HEK293 (cell line): ENCODE measurements at regions not wholly inside any gene's neighbourhood (a gene's known extent, or its start where the extent isn't known, plus 50 kb on each side); places are given as distances from the start of the nearest gene placed in this dataset.

Source experiments
- CTCF ChIA-PET: fragments of 350-600 bp; formaldehyde crosslinking; extraction: SDS; loops from one replicate; lab custom pipeline; 2021; ENCODE audit warnings: antibody characterized with exemption; lab: Yijun Ruan, JAX
- POLR2A ChIA-PET: fragments of 300-600 bp; formaldehyde crosslinking; extraction: SDS; loops from one replicate; lab custom pipeline; 2020; ENCODE audit warnings: antibody characterized with exemption, inconsistent platforms; lab: Yijun Ruan, JAX
- H3K27ac ChIP-seq: fragments of 200-500 bp; sonication (Bioruptor generic); 2 replicates; pipeline ENCODE4 v1.5.1; 2014; ENCODE audit warnings: low read depth, low read length, control low read depth, inconsistent platforms; ENCODE audit errors: extremely low read depth
- H3K36me3 ChIP-seq, 2 experiments: fragments of 200-500 bp in 1 of 2; sonication (Bioruptor generic) in 1 of 2; 1 replicate in 1 of 2; 2 replicates in 1 of 2; pipeline ENCODE4 v1.5.1; 2014 to 2017; ENCODE audit warnings: inconsistent platforms in 2 of 2, low read length in 2 of 2; ENCODE audit not compliant: control insufficient read depth in 2 of 2, insufficient read depth in 1 of 2
- H3K4me1 ChIP-seq: fragments of 200-500 bp; sonication (Bioruptor generic); 2 replicates; pipeline ENCODE4 v1.5.1; 2014; ENCODE audit warnings: mild to moderate bottlenecking, low read length, inconsistent platforms; ENCODE audit not compliant: control insufficient read depth, insufficient read depth
- H3K4me3 ChIP-seq: 2 replicates; pipeline ENCODE4 v1.5.1; 2011; ENCODE audit warnings: low read depth, mild to moderate bottlenecking, control low read depth, low read length, moderate library complexity
- H3K9me3 ChIP-seq: fragments of 200-500 bp; sonication (Bioruptor generic); 2 replicates; pipeline ENCODE4 v1.5.1; 2014; ENCODE audit warnings: low read depth, low read length, inconsistent platforms; ENCODE audit not compliant: control insufficient read depth, insufficient read depth
- AEBP2 ChIP-seq: fragments of 450-650 bp; formaldehyde crosslinking; IDR thresholded peaks from 2 replicates; pipeline ENCODE4 v1.5.1; 2016; ENCODE audit warnings: missing biosample characterization, missing genetic modification characterization, borderline replicate concordance
- KLF8 ChIP-seq: fragments of 450-650 bp; formaldehyde crosslinking; IDR thresholded peaks from 2 replicates; pipeline ENCODE4 v1.5.1; 2016; ENCODE audit warnings: missing biosample characterization, missing genetic modification characterization
- MYNN ChIP-seq: fragments of 450-650 bp; formaldehyde crosslinking; IDR thresholded peaks from 2 replicates; pipeline ENCODE4 v1.5.1; 2016; ENCODE audit warnings: missing biosample characterization, missing genetic modification characterization, borderline replicate concordance
- RBAK ChIP-seq: fragments of 450-650 bp; formaldehyde crosslinking; IDR thresholded peaks from 2 replicates; pipeline ENCODE4 v1.5.1; 2016; ENCODE audit warnings: missing biosample characterization, missing genetic modification characterization
- REPIN1 ChIP-seq: fragments of 450-650 bp; formaldehyde crosslinking; IDR thresholded peaks from 2 replicates; pipeline ENCODE4 v1.5.1; 2017; ENCODE audit warnings: missing biosample characterization, missing genetic modification characterization, low read depth
- ZBTB20 ChIP-seq: fragments of 450-650 bp; formaldehyde crosslinking; IDR thresholded peaks from 2 replicates; pipeline ENCODE4 v1.5.1; 2016; ENCODE audit warnings: missing biosample characterization, missing genetic modification characterization
- ZBTB48 ChIP-seq: fragments of 450-650 bp; formaldehyde crosslinking; IDR thresholded peaks from 2 replicates; pipeline ENCODE4 v1.5.1; 2016; ENCODE audit warnings: missing biosample characterization, missing genetic modification characterization
- ZBTB8A ChIP-seq: fragments of 450-650 bp; formaldehyde crosslinking; IDR thresholded peaks from 2 replicates; pipeline ENCODE4 v1.5.1; 2016; ENCODE audit warnings: missing biosample characterization, missing genetic modification characterization
- ZIC2 ChIP-seq: fragments of 450-650 bp; formaldehyde crosslinking; IDR thresholded peaks from 2 replicates; pipeline ENCODE4 v1.5.1; 2016; ENCODE audit warnings: missing biosample characterization, missing genetic modification characterization
- ZNF175 ChIP-seq: fragments of 450-650 bp; formaldehyde crosslinking; IDR thresholded peaks from 2 replicates; pipeline ENCODE4 v1.5.1; 2016; ENCODE audit warnings: missing biosample characterization, missing genetic modification characterization
- ZNF18 ChIP-seq: fragments of 450-650 bp; formaldehyde crosslinking; IDR thresholded peaks from 2 replicates; pipeline ENCODE4 v1.5.1; 2016; ENCODE audit warnings: missing biosample characterization, missing genetic modification characterization
- ZNF202 ChIP-seq: fragments of 450-650 bp; formaldehyde crosslinking; IDR thresholded peaks from 2 replicates; pipeline ENCODE4 v1.5.1; 2016; ENCODE audit warnings: missing biosample characterization, missing genetic modification characterization, borderline replicate concordance
- ZNF214 ChIP-seq: fragments of 450-650 bp; formaldehyde crosslinking; IDR thresholded peaks from 2 replicates; pipeline ENCODE4 v1.5.1; 2017; ENCODE audit warnings: missing biosample characterization, mild to moderate bottlenecking, missing genetic modification characterization, borderline replicate concordance
- ZNF248 ChIP-seq: fragments of 450-650 bp; formaldehyde crosslinking; IDR thresholded peaks from 2 replicates; pipeline ENCODE4 v1.5.1; 2017; ENCODE audit warnings: missing biosample characterization, missing genetic modification characterization
- ZNF335 ChIP-seq: fragments of 450-650 bp; formaldehyde crosslinking; conservative IDR thresholded peaks from 2 replicates; pipeline ENCODE4 v1.5.1; 2016; ENCODE audit warnings: missing biosample characterization, missing genetic modification characterization
- ZNF362 ChIP-seq: fragments of 450-650 bp; formaldehyde crosslinking; IDR thresholded peaks from 2 replicates; pipeline ENCODE4 v1.5.1; 2016; ENCODE audit warnings: missing biosample characterization, missing genetic modification characterization
- ZNF48 ChIP-seq: fragments of 450-650 bp; formaldehyde crosslinking; IDR thresholded peaks from 2 replicates; pipeline ENCODE4 v1.5.1; 2016; ENCODE audit warnings: missing biosample characterization, missing genetic modification characterization
- ZNF514 ChIP-seq: fragments of 450-650 bp; formaldehyde crosslinking; IDR thresholded peaks from 2 replicates; pipeline ENCODE4 v1.5.1; 2016; ENCODE audit warnings: missing biosample characterization, missing genetic modification characterization
- ZNF600 ChIP-seq: fragments of 450-650 bp; formaldehyde crosslinking; IDR thresholded peaks from 2 replicates; pipeline ENCODE4 v1.5.1; 2016; ENCODE audit warnings: missing biosample characterization, missing genetic modification characterization
- ZNF624 ChIP-seq: fragments of 450-650 bp; formaldehyde crosslinking; IDR thresholded peaks from 2 replicates; pipeline ENCODE4 v1.5.1; 2017; ENCODE audit warnings: missing biosample characterization, missing genetic modification characterization
- ZNF747 ChIP-seq: fragments of 450-650 bp; formaldehyde crosslinking; IDR thresholded peaks from 2 replicates; pipeline ENCODE4 v1.5.1; 2016; ENCODE audit warnings: missing biosample characterization, missing genetic modification characterization
- ZNF76 ChIP-seq: fragments of 450-650 bp; formaldehyde crosslinking; IDR thresholded peaks from 2 replicates; pipeline ENCODE4; 2016; ENCODE audit warnings: low read depth, missing biosample characterization, missing genetic modification characterization, borderline replicate concordance
- ZNF791 ChIP-seq: fragments of 450-650 bp; formaldehyde crosslinking; IDR thresholded peaks from 2 replicates; pipeline ENCODE4 v1.5.1; 2016; ENCODE audit warnings: missing biosample characterization, missing genetic modification characterization
- TF ChIP-seq, protein P1 (sequence below): fragments of 450-650 bp; formaldehyde crosslinking; IDR thresholded peaks from 2 replicates; pipeline ENCODE4 v1.5.1; 2017; ENCODE audit warnings: missing biosample characterization, mild to moderate bottlenecking, missing genetic modification characterization, moderate library complexity

- no peak overlapping the region for H3K4me3 ChIP-seq
- H3K27ac ChIP-seq = no peak overlapping the region
- CTCF ChIA-PET = interaction anchor here (0.6 to 6.7 kb wide), 12 partner anchors 9 to 221 kb away, joined by 3 to 61 read pairs (median 4); no protein-coding TSS in a partner anchor
- POLR2A ChIA-PET = no interaction called here
- no peaks in the 10 kb centered on the region for H3K9me3 ChIP-seq
- no peak for TF ChIP-seq ZNF48 (tag by site-specific recombination)
- no peak for TF ChIP-seq RBAK
- TF ChIP-seq ZNF335 (tag by site-specific recombination) = peak; percentile 91
- peaks cover 0 to 6% of the 10 kb centered on the region in 2 experiments; a peak in 1 of 3 replicates for H3K36me3 ChIP-seq
- H3K4me1 ChIP-seq = no peaks in the 10 kb centered on the region
These were observed 137.6 kb downstream of the SMAD6 start for GRCh38 chr15:66839506-66840112.

- CTCF ChIA-PET = interaction anchor here (0.6 to 1.0 kb wide), 2 partner anchors 11 to 343 kb away, joined by 3 to 5 read pairs; no protein-coding TSS in a partner anchor
- no peak overlapping the region for H3K27ac ChIP-seq
- H3K9me3 ChIP-seq = no peaks in the 10 kb centered on the region
- H3K4me1 ChIP-seq = no peaks in the 10 kb centered on the region
- TF ChIP-seq ZNF600 (0 out of 2 replicates have a peak, but pooled peaks have one; percentile 17), ZBTB20 (0 out of 2 replicates have a peak, but pooled peaks have one; percentile 14), MYNN (tag by site-specific recombination) (no peak), ZBTB8A (0 out of 2 replicates have a peak, but pooled peaks have one; percentile 23), ZNF362 (tag by site-specific recombination) (no peak), ZBTB48 (tag by site-specific recombination) (0 out of 2 replicates have a peak, but pooled peaks have one; percentile 15)
- TF ChIP-seq, protein P1, sequence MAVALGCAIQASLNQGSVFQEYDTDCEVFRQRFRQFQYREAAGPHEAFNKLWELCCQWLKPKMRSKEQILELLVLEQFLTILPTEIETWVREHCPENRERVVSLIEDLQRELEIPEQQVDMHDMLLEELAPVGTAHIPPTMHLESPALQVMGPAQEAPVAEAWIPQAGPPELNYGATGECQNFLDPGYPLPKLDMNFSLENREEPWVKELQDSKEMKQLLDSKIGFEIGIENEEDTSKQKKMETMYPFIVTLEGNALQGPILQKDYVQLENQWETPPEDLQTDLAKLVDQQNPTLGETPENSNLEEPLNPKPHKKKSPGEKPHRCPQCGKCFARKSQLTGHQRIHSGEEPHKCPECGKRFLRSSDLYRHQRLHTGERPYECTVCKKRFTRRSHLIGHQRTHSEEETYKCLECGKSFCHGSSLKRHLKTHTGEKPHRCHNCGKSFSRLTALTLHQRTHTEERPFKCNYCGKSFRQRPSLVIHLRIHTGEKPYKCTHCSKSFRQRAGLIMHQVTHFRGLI = peak; percentile 70; the same call in 1 of the 2 replicates
- POLR2A ChIA-PET = no interaction called here
- no peak overlapping the region for H3K4me3 ChIP-seq
- H3K36me3 ChIP-seq = peaks cover 0 to 6% of the 10 kb centered on the region in 2 experiments; a peak in 1 of 3 replicates
These were observed 138.8 kb downstream of the SMAD6 start for GRCh38 chr15:66840615-66841390.

DNA sequence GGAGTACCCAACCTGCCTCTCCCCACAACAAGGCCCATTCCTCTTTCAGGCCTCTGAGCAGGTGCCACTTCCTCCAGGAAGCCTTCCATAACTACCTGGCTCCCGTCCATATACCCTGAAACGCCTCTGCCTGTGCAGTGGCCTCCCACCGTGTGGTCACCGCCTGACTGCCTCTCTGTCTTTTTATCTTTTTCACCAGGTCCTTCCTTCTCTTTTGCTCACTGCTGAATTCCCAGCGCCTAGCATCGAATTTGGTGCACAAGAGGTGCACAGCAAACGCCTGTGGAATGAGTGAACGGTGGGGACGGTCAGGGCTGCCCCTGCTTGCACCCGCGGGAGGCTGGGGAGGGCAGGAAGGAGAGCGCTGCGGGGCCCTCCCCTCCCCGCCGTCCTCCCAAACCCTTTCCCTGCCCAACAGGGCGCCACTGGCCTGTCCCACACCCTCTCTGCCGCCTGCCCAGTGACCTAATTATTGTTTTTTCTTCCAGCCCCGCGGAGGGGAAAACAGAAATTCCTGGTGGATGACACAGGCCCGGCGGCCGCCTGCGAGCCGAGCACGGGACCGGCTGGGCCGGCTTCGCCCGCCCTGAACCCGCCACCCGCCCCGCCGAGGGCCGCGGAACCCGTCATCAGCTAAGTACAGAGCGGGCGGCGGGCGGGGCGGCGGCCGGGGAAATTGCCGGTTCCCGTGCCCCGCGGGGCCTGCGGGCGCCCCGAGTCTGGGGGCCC, 140.1 kb downstream of the SMAD6 start:
- ChIA-PET POLR2A (interaction anchor here (0.6 to 1.3 kb wide), 4 partner anchors 17 to 141 kb away, joined by 3 to 5 read pairs (median 4); partner anchors contain the start of gene SMAD6), CTCF (no interaction called here)
- Histone ChIP-seq H3K4me3 (peak overlapping the region; percentile 43), H3K27ac (peak overlapping the region; percentile 20; the same call in 1 of the 2 replicates), H3K36me3 (peaks cover 0 to 6% of the 10 kb centered on the region in 2 experiments; a peak in 1 of 3 replicates), H3K4me1 (no peaks in the 10 kb centered on the region), H3K9me3 (no peaks in the 10 kb centered on the region)
- TF ChIP-seq ZNF175 (no peak), REPIN1 (tag by site-specific recombination) (no peak), ZNF791 (no peak), AEBP2 (tag by site-specific recombination) (no peak), ZNF747 (no peak), ZNF514 (tag by site-specific recombination) (no peak), ZIC2 (peak; percentile 95), ZNF248 (tag by site-specific recombination) (no peak), ZNF202 (tag by site-specific recombination) (no peak), ZNF18 (tag by site-specific recombination) (no peak), ZNF624 (no peak), KLF8 (tag by site-specific recombination) (peak; percentile 78; the same call in 1 of the 2 replicates), ZNF76 (tag by site-specific recombination) (peak; percentile 44; the same call in 1 of the 2 replicates), ZNF214 (tag by site-specific recombination) (no peak)
